PFSK-1 (cell line): ENCODE measurements at regions not wholly inside any gene's neighbourhood (a gene's known extent, or its start where the extent isn't known, plus 50 kb on each side); places are given as distances from the start of the nearest gene placed in this dataset.

Experiments
- FOXP2 ChIP-seq: optimal IDR thresholded peaks from 2 replicates; pipeline ENCODE3; 2011; ENCODE audit warnings: borderline replicate concordance, control low read depth, inconsistent platforms; ENCODE audit not compliant: insufficient read depth; ENCODE audit errors: extremely low read length, extremely low read depth
- POLR2AphosphoS5 ChIP-seq: IDR thresholded peaks from 2 replicates; pipeline ENCODE4 v1.6.1; 2012; ENCODE audit warnings: low read depth, mild to moderate bottlenecking, control low read depth, low read length, moderate library complexity
- REST ChIP-seq, 2 experiments: IDR thresholded peaks; 2 replicates each; pipeline versions ENCODE4 v1.6.1 to v1.8.0; 2011 to 2012; ENCODE audit warnings: low read depth in 2 of 2, low read length in 2 of 2, control low read depth in 1 of 2, inconsistent platforms in 1 of 2, mild to moderate bottlenecking in 1 of 2, moderate library complexity in 1 of 2; ENCODE audit not compliant: insufficient read depth in 1 of 2
- SIN3A ChIP-seq: IDR thresholded peaks from 2 replicates; pipeline ENCODE4 v1.6.1; 2012; ENCODE audit warnings: mild to moderate bottlenecking, low read length, moderate library complexity, borderline replicate concordance; ENCODE audit not compliant: insufficient read depth
- TAF1 ChIP-seq: IDR thresholded peaks from 2 replicates; pipeline ENCODE4 v1.6.1; 2012; ENCODE audit warnings: low read length, control low read depth, borderline replicate concordance; ENCODE audit not compliant: insufficient read depth

GRCh38 chr19:14301150-14301549 is 80.1 kb upstream of the ADGRE5 start:
- no peak for TF ChIP-seq POLR2AphosphoS5
- TF ChIP-seq SIN3A = no peak
- TF ChIP-seq REST (IDR thresholded peaks at IDR 0.05; ENCODE audit: insufficient read depth in 1 of 2, low read depth in 2 of 2, low read length in 2 of 2) = no peak
- no peak for TF ChIP-seq FOXP2
- TF ChIP-seq TAF1 = no peak

- TF ChIP-seq POLR2AphosphoS5 (no peak), SIN3A (no peak)
These were observed 80.9 kb upstream of the ADGRE5 start for GRCh38 chr19:14300303-14300702.

- peak in 1 of 2 experiments; percentile 42; a peak in 1 of 4 replicates for TF ChIP-seq REST (IDR thresholded peaks at IDR 0.05; ENCODE audit: insufficient read depth in 1 of 2, low read depth in 2 of 2, low read length in 2 of 2)
These were observed 78.0 kb upstream of the ADGRL1 start for GRCh38 chr19:14283813-14284520.

- TF ChIP-seq FOXP2 (no peak), REST (IDR thresholded peaks at IDR 0.05; ENCODE audit: insufficient read depth in 1 of 2, low read depth in 2 of 2, low read length in 2 of 2) (no peak), SIN3A (no peak), POLR2AphosphoS5 (no peak), TAF1 (no peak)
These were observed 71.6 kb upstream of the ADGRL1 start for GRCh38 chr19:14277608-14278007.

- no peak for TF ChIP-seq TAF1
- TF ChIP-seq REST (IDR thresholded peaks at IDR 0.05; ENCODE audit: insufficient read depth in 1 of 2, low read depth in 2 of 2, low read length in 2 of 2) = no peak
- TF ChIP-seq FOXP2 = no peak
- TF ChIP-seq POLR2AphosphoS5 = no peak
- TF ChIP-seq SIN3A = no peak
These were observed 66.7 kb upstream of the ADGRL1 start for GRCh38 chr19:14272623-14273022.
